ENCODE measurements at regions not wholly inside any gene's neighbourhood (a gene's known extent, or its start where the extent isn't known, plus 50 kb on each side); places are given as distances from the start of the nearest gene placed in this dataset.

- no peak for DNase-seq (ENCODE audit: low read depth)
Measured at GRCh38 chr13:103275081-103275480, 208.9 kb upstream of the SLC10A2 start.

- no peak for DNase-seq (ENCODE audit: low read depth)
Measured at GRCh38 chr13:103273825-103274224, 207.6 kb upstream of the SLC10A2 start.

GRCh38 chr13:103272770-103273169 lies 206.6 kb upstream of the SLC10A2 start:
- DNase-seq (ENCODE audit: low read depth), result no peak

- DNase-seq (ENCODE audit: low read depth), result no peak
Measured at GRCh38 chr13:103263448-103263847, 197.2 kb upstream of the SLC10A2 start.

- no peak for DNase-seq (ENCODE audit: low read depth)
Measured at GRCh38 chr13:103255587-103256301, 189.5 kb upstream of the SLC10A2 start.

- DNase-seq (ENCODE audit: low read depth), result no peak
Measured at GRCh38 chr13:103250071-103250470, 183.9 kb upstream of the SLC10A2 start.

- no peak for DNase-seq (ENCODE audit: low read depth)
Measured at GRCh38 chr13:103246581-103247200, 180.5 kb upstream of the SLC10A2 start.

GRCh38 chr13:103243495-103243894 lies 177.3 kb upstream of the SLC10A2 start:
- no peak for DNase-seq (ENCODE audit: low read depth)

- no peak for DNase-seq (ENCODE audit: low read depth)
Measured at GRCh38 chr13:103238441-103238840, 172.2 kb upstream of the SLC10A2 start.

GRCh38 chr13:103236213-103236612 lies 170.0 kb upstream of the SLC10A2 start:
- DNase-seq (ENCODE audit: low read depth), result no peak

GRCh38 chr13:103229674-103230073 lies 163.5 kb upstream of the SLC10A2 start:
- no peak for DNase-seq (ENCODE audit: low read depth)

- no peak for DNase-seq (ENCODE audit: low read depth)
Measured at GRCh38 chr13:103224804-103225203, 158.6 kb upstream of the SLC10A2 start.

GRCh38 chr13:103222683-103223082 lies 156.5 kb upstream of the SLC10A2 start:
- DNase-seq (ENCODE audit: low read depth), result no peak

GRCh38 chr13:103218253-103218652 lies 152.0 kb upstream of the SLC10A2 start:
- DNase-seq (ENCODE audit: low read depth), result no peak

- DNase-seq (ENCODE audit: low read depth), result no peak
Measured at GRCh38 chr13:103213152-103213551, 146.9 kb upstream of the SLC10A2 start.

- no peak for DNase-seq (ENCODE audit: low read depth)
Measured at GRCh38 chr13:103210348-103210747, 144.1 kb upstream of the SLC10A2 start.

- DNase-seq (ENCODE audit: low read depth), result no peak
Measured at GRCh38 chr13:103203735-103204330, 137.6 kb upstream of the SLC10A2 start.

- no peak for DNase-seq (ENCODE audit: low read depth)
Measured at GRCh38 chr13:103200118-103200885, 134.1 kb upstream of the SLC10A2 start.

GRCh38 chr13:103199380-103200088 lies 133.3 kb upstream of the SLC10A2 start:
- no peak for DNase-seq (ENCODE audit: low read depth)

GRCh38 chr13:103196356-103196755 lies 130.1 kb upstream of the SLC10A2 start:
- no peak for DNase-seq (ENCODE audit: low read depth)

- DNase-seq (ENCODE audit: low read depth), result no peak
Measured at GRCh38 chr13:103195762-103196161, 129.5 kb upstream of the SLC10A2 start.

- no peak for DNase-seq (ENCODE audit: low read depth)
Measured at GRCh38 chr13:103194871-103195270, 128.7 kb upstream of the SLC10A2 start.

Data from stimulated activated CD8-positive, alpha-beta memory T cell treated with anti-CD3 and anti-CD28 coated beads, Interleukin-12 subunit alpha, Interleukin-12 subunit beta, amount 100 ng/mL, for 4 hours (primary cell).